ENCODE measurements at regions not wholly inside any gene's neighbourhood (a gene's known extent, or its start where the extent isn't known, plus 50 kb on each side); places are given as distances from the start of the nearest gene placed in this dataset.

GRCh38 chr9:99479929-99480328 is 257.8 kb downstream of the SEC61B start:
- Histone ChIP-seq H3K27me3 (ENCODE audit: control insufficient read depth in 2 of 2, insufficient read depth in 2 of 2, low read length in 2 of 2) (peaks cover 2 to 5% of the 10 kb centered on the region in 2 experiments; a peak in 1 of 5 replicates), H4K20me1 (replicated peaks; ENCODE audit: control insufficient read depth, insufficient read depth, low read length) (no peaks in the 10 kb centered on the region), H3K36me3 (ENCODE audit: control insufficient read depth, insufficient read depth, low read length) (no peaks in the 10 kb centered on the region), H3K4me3 (no peak overlapping the region), H3K4me1 (replicated peaks in 1 of 2; ENCODE audit: control insufficient read depth in 2 of 2, insufficient read depth in 2 of 2, low read length in 2 of 2) (no peaks in the 10 kb centered on the region), H3K9me1 (ENCODE audit: control insufficient read depth, insufficient read depth, low read length) (no peaks in the 10 kb centered on the region), H3K9ac (ENCODE audit: insufficient read depth in 1 of 2, low read depth in 2 of 2, low read length in 2 of 2) (no peak overlapping the region), H3K27ac (ENCODE audit: extremely low read depth, low read depth, low read length) (no peak overlapping the region), H3K79me2 (ENCODE audit: control insufficient read depth, insufficient read depth, low read length) (no peaks in the 10 kb centered on the region), H3K4me2 (ENCODE audit: insufficient read depth, low read length) (no peak overlapping the region), H3K9me3 (replicated peaks; ENCODE audit: control insufficient read depth, insufficient read depth, low read depth, low read length) (no peaks in the 10 kb centered on the region), H2AFZ (ENCODE audit: low read depth, low read length) (no peak overlapping the region)
- ChIA-PET POLR2A (no interaction called here), CTCF (ENCODE audit: low intra/inter-chr PET ratio) (no interaction called here)
- no TSS peak for BruUV-seq (replicated peaks)
- in situ Hi-C loops (cut with MboI) (no loop called here), intact Hi-C loops (cut with micrococcal nuclease) (loop anchor here (10.0 kb wide), 2 partner anchors 215 to 295 kb away; no protein-coding TSS in a partner anchor)
- ATAC-seq (no peak), DNase-seq (ENCODE audit: extremely low read depth in 1 of 4, low spot score in 3 of 4) (no peak), FAIRE-seq (no peak)
- 0% methylated on average over 3 of the region's 3 CpGs for WGBS (ENCODE audit: insufficient coverage, low coverage, missing lambda C conversion rate)
- TF ChIP-seq U2AF1 (optimal IDR thresholded peaks at IDR 0.05; ENCODE audit: low read depth, low read length): no peak
- no peak for TF ChIP-seq PRDM10 (IDR thresholded peaks at IDR 0.05; ENCODE audit: partially characterized antibody)
- TF ChIP-seq BHLHE40 (IDR thresholded peaks at IDR 0.05; ENCODE audit: low read length): no peak
- no peak for TF ChIP-seq ZNF24 (IDR thresholded peaks at IDR 0.05)
- no peak for TF ChIP-seq POLR2H (tag; IDR thresholded peaks at IDR 0.05; ENCODE audit: low read depth)
- no peak for TF ChIP-seq TAF7 (tag; IDR thresholded peaks at IDR 0.05)
- no peak for TF ChIP-seq POLR2G (IDR thresholded peaks at IDR 0.05; ENCODE audit: low read depth, low read length)
- TF ChIP-seq ZNF133 (CRISPR knock-in tag; IDR thresholded peaks at IDR 0.05): no peak
- TF ChIP-seq GTF3C2 (IDR thresholded peaks at IDR 0.05; ENCODE audit: borderline replicate concordance, extremely low read depth, insufficient read length): no peak
- no peak for TF ChIP-seq HDAC6 (IDR thresholded peaks at IDR 0.05; ENCODE audit: low read depth, low read length)
